HG03432 (cell line): ENCODE measurements at regions not wholly inside any gene's neighbourhood (a gene's known extent, or its start where the extent isn't known, plus 50 kb on each side); places are given as distances from the start of the nearest gene placed in this dataset.

ENCODE experiments used
- ATAC-seq: cut with Tn5 transposase; IDR thresholded peaks from one replicate; pipeline ENCODE4 v1.9.1; 2021; ENCODE audit warnings: mild to moderate bottlenecking, moderate library complexity; ENCODE audit not compliant: unreplicated experiment

GRCh38 chr11:116132273-116132978 lies 628.2 kb upstream of the CADM1 start:
- no peak for ATAC-seq

GRCh38 chr11:116130122-116130521 lies 625.9 kb upstream of the CADM1 start:
- no peak for ATAC-seq

GRCh38 chr11:116129456-116129855 lies 625.2 kb upstream of the CADM1 start:
- ATAC-seq = no peak

GRCh38 chr11:116126562-116126961 lies 622.3 kb upstream of the CADM1 start:
- no peak for ATAC-seq

GRCh38 chr11:116124922-116125714 lies 620.9 kb upstream of the CADM1 start:
- ATAC-seq = no peak

- ATAC-seq = no peak
These were observed 619.5 kb upstream of the CADM1 start for GRCh38 chr11:116123739-116124138.

GRCh38 chr11:116122697-116123472 lies 618.7 kb upstream of the CADM1 start:
- ATAC-seq = no peak

- no peak for ATAC-seq
These were observed 614.9 kb upstream of the CADM1 start for GRCh38 chr11:116119158-116119557.

GRCh38 chr11:116118138-116118470 lies 613.9 kb upstream of the CADM1 start:
- ATAC-seq = no peak

GRCh38 chr11:116117331-116118137 lies 613.3 kb upstream of the CADM1 start:
- no peak for ATAC-seq

GRCh38 chr11:116115801-116116200 lies 611.6 kb upstream of the CADM1 start:
- no peak for ATAC-seq

- ATAC-seq = no peak
These were observed 610.0 kb upstream of the CADM1 start for GRCh38 chr11:116114198-116114651.

- no peak for ATAC-seq
These were observed 608.1 kb upstream of the CADM1 start for GRCh38 chr11:116112087-116112935.

- no peak for ATAC-seq
These were observed 607.3 kb upstream of the CADM1 start for GRCh38 chr11:116111546-116111945.

GRCh38 chr11:116110802-116111201 lies 606.6 kb upstream of the CADM1 start:
- ATAC-seq = no peak

- no peak for ATAC-seq
These were observed 606.1 kb upstream of the CADM1 start for GRCh38 chr11:116110356-116110755.

- ATAC-seq = no peak
These were observed 605.0 kb upstream of the CADM1 start for GRCh38 chr11:116109228-116109627.

- ATAC-seq = no peak
These were observed 603.9 kb upstream of the CADM1 start for GRCh38 chr11:116108161-116108560.

GRCh38 chr11:116107229-116107628 lies 603.0 kb upstream of the CADM1 start:
- no peak for ATAC-seq
